A673 (cell line): ENCODE measurements at regions not wholly inside any gene's neighbourhood (a gene's known extent, or its start where the extent isn't known, plus 50 kb on each side); places are given as distances from the start of the nearest gene placed in this dataset.
A peak's percentile ranks its signal among the peaks of the same experiment; 100 is the strongest.

Experiments used
- BruUV-seq: library from RNA; stranded (reverse); fragments of 400-500 nt; replicated peaks from 2 replicates; lab custom pipeline; 2021; lab: Mats Ljungman, UMichigan
- CTCF ChIA-PET: fragments of 300-600 bp; sonication (Branson Sonifier 250); formaldehyde crosslinking; loops from one replicate; lab custom pipeline; 2022; ENCODE audit warnings: antibody characterized with exemption; lab: Charles Lee
- POLR2A ChIA-PET: fragments of 300-600 bp; sonication (Branson Sonifier 250); formaldehyde crosslinking; loops from one replicate; lab custom pipeline; 2022; ENCODE audit warnings: antibody characterized with exemption; ENCODE audit not compliant: low non-redundant PET; lab: Charles Lee
- DNase-seq: peaks from one replicate; pipeline ENCODE4 v3.0.0-alpha.2; 2015; ENCODE audit warnings: low spot score
- H3K27ac ChIP-seq: fragments of 200-600 bp; sonication (generic); 2 replicates; pipeline ENCODE4 v1.5.1; 2016; ENCODE audit warnings: mixed run types, low read depth, mild to moderate bottlenecking, mixed read lengths, antibody characterized with exemption, low read length; ENCODE audit not compliant: poor library complexity, severe bottlenecking
- H3K27me3 ChIP-seq: fragments of 200-600 bp; sonication (generic); replicated peaks from 2 replicates; pipeline ENCODE4 v1.6.1; 2017; ENCODE audit warnings: mixed run types, low read depth, mild to moderate bottlenecking, mixed read lengths, antibody characterized with exemption, low read length; ENCODE audit not compliant: insufficient read depth, poor library complexity
- H3K36me3 ChIP-seq: fragments of 200-600 bp; sonication (generic); 2 replicates; pipeline ENCODE4 v1.6.1; 2016; ENCODE audit warnings: mixed run types, mild to moderate bottlenecking, mixed read lengths, antibody characterized with exemption, low read length; ENCODE audit not compliant: insufficient read depth, poor library complexity, severe bottlenecking
- H3K4me1 ChIP-seq: fragments of 200-600 bp; sonication (generic); 2 replicates; pipeline ENCODE4 v1.6.1; 2017; ENCODE audit warnings: mixed run types, mild to moderate bottlenecking, mixed read lengths, antibody characterized with exemption, low read length; ENCODE audit not compliant: insufficient read depth, poor library complexity, severe bottlenecking
- H3K4me3 ChIP-seq: fragments of 200-600 bp; sonication (generic); 2 replicates; pipeline ENCODE4 v1.5.1; 2016; ENCODE audit warnings: low read depth, mixed run types, mild to moderate bottlenecking, mixed read lengths, low read length; ENCODE audit not compliant: poor library complexity, severe bottlenecking
- H3K9me3 ChIP-seq: fragments of 200-600 bp; sonication (generic); 2 replicates; pipeline ENCODE4 v1.6.1; 2016; ENCODE audit warnings: mixed run types, low read depth, mild to moderate bottlenecking, mixed read lengths, antibody characterized with exemption, low read length; ENCODE audit not compliant: poor library complexity, severe bottlenecking
- CTCF ChIP-seq: fragments of 300-800, 200-600 bp; sonication (generic); conservative IDR thresholded peaks from 2 replicates; pipeline ENCODE4 v1.5.1; 2017; ENCODE audit warnings: low read depth, mild to moderate bottlenecking, antibody characterized with exemption, low read length, moderate library complexity, mixed read lengths
- EZH2 ChIP-seq: fragments of 200-600 bp; sonication (generic); IDR thresholded peaks from 2 replicates; pipeline ENCODE4 v1.6.1; 2017; ENCODE audit warnings: borderline replicate concordance, low read depth, mild to moderate bottlenecking, mixed read lengths, antibody characterized with exemption, low read length; ENCODE audit not compliant: poor library complexity, severe bottlenecking
- intact Hi-C: fragments of 100-400 bp; cut with micrococcal nuclease; formaldehyde crosslinking; loops from one replicate; pipeline ENCODE4 v1.10.0; 2022; ENCODE audit not compliant: unreplicated experiment

- Histone ChIP-seq H3K27ac (no peak overlapping the region), H3K9me3 (no peaks in the 10 kb centered on the region), H3K4me1 (peaks cover 32% of the 10 kb centered on the region), H3K36me3 (no peaks in the 10 kb centered on the region), H3K4me3 (no peak overlapping the region), H3K27me3 (no peaks in the 10 kb centered on the region)
- no peak for DNase-seq
- intact Hi-C loops = no loop called here
- TF ChIP-seq EZH2 (no peak), CTCF (no peak)
- BruUV-seq = no TSS peak
- CTCF ChIA-PET = no interaction called here
- POLR2A ChIA-PET = interaction anchor here (0.7 kb wide), 1 partner anchor 23 kb away, joined by 3 read pairs; no protein-coding TSS in a partner anchor
These were observed 213.1 kb downstream of the SEC14L1 start for GRCh38 chr17:77353684-77354419.

DNA sequence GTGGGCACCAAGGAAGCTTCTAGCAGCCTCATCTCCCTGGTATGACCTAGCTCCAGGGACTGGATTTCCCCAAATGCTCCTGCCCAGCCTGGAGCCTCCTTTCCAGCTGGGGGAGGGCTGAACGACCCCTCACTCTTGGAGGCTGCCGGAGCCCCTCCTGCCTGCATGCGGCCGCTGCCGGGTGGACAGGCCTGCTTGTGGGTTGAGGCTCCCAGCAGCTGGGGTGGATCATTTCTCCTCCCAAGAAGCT lies 213.6 kb downstream of the SEC14L1 start:
- TF ChIP-seq CTCF = no peak
- TF ChIP-seq EZH2 = no peak
- CTCF ChIA-PET = interaction anchor here (0.7 kb wide), 1 partner anchor 141 kb away, joined by 3 read pairs; no protein-coding TSS in a partner anchor
- Histone ChIP-seq H3K4me3 (no peak overlapping the region), H3K4me1 (peaks cover 32% of the 10 kb centered on the region), H3K27me3 (no peaks in the 10 kb centered on the region), H3K27ac (no peak overlapping the region), H3K9me3 (no peaks in the 10 kb centered on the region), H3K36me3 (no peaks in the 10 kb centered on the region)
- intact Hi-C loops = no loop called here
- POLR2A ChIA-PET = no interaction called here
- no peak for DNase-seq
- no TSS peak for BruUV-seq

- intact Hi-C loops = no loop called here
These were observed 214.1 kb downstream of the SEC14L1 start for GRCh38 chr17:77354670-77355455.

More at GRCh38 chr17:77354670-77355455, 214.1 kb downstream of the SEC14L1 start:
- no peaks in the 10 kb centered on the region for H3K36me3 ChIP-seq
- H3K9me3 ChIP-seq = no peaks in the 10 kb centered on the region
- peak; percentile 40 for DNase-seq
- H3K4me3 ChIP-seq = no peak overlapping the region
- ChIA-PET POLR2A (no interaction called here), CTCF (interaction anchor here (0.7 kb wide), 1 partner anchor 141 kb away, joined by 3 read pairs; no protein-coding TSS in a partner anchor)
- H3K4me1 ChIP-seq = peaks cover 32% of the 10 kb centered on the region
- BruUV-seq = no TSS peak
- H3K27me3 ChIP-seq = no peaks in the 10 kb centered on the region
- no peak for TF ChIP-seq EZH2
- no peak for TF ChIP-seq CTCF
- no peak overlapping the region for H3K27ac ChIP-seq
